GM12878 (cell line): ENCODE measurements at regions not wholly inside any gene's neighbourhood (a gene's known extent, or its start where the extent isn't known, plus 50 kb on each side); places are given as distances from the start of the nearest gene placed in this dataset.

ENCODE experiments used
- ATAC-seq: fragments of 200-7000 bp; cut with Tn5 transposase; 3 replicates; pipeline ENCODE4 v1.9.1; 2020; ENCODE audit warnings: mild to moderate bottlenecking, moderate library complexity
- BruUV-seq: library from RNA; stranded (reverse); fragments of 400-500 nt; replicated peaks from 2 replicates; lab custom pipeline; 2021; lab: Mats Ljungman, UMichigan
- CTCF ChIA-PET: fragments of 300-600 bp; sonication (Branson Sonifier 250); formaldehyde crosslinking; extraction: SDS; loops from one replicate; lab custom pipeline; 2021; ENCODE audit warnings: inconsistent platforms; lab: Yijun Ruan, JAX
- POLR2A ChIA-PET: fragments of 350-600 bp; formaldehyde crosslinking; extraction: SDS; loops from one replicate; lab custom pipeline; 2021; ENCODE audit warnings: inconsistent platforms; lab: Charles Lee
- RAD21 ChIA-PET: fragments of 300-600 bp; sonication (Branson Sonifier 250); formaldehyde crosslinking; loops from one replicate; lab custom pipeline; 2023; ENCODE audit warnings: antibody characterized with exemption; ENCODE audit not compliant: unreplicated experiment; lab: Charles Lee
- SMC1A ChIA-PET: fragments of 300-600 bp; sonication (Branson Sonifier 250); formaldehyde crosslinking; loops from one replicate; lab custom pipeline; 2023; ENCODE audit not compliant: unreplicated experiment, uncharacterized antibody; lab: Charles Lee
- DNase-seq: peaks from one replicate; pipeline ENCODE4 v3.0.0-alpha.2; 2011; ENCODE audit warnings: low read depth, low spot score
- FAIRE-seq: peaks from 3 replicates; lab custom pipeline; 2011; peaks lifted over from hg19 to GRCh38; lab: Jason Lieb, UNC
- H2AFZ ChIP-seq: 2 replicates; pipeline ENCODE4 v1.6.0; 2011; ENCODE audit warnings: low read depth, low read length, control low read depth; ENCODE audit not compliant: control insufficient read depth
- H3K27ac ChIP-seq: 2 replicates; pipeline ENCODE4 v1.5.1; 2011; ENCODE audit warnings: control low read depth; ENCODE audit not compliant: control insufficient read depth, insufficient read depth
- H3K27me3 ChIP-seq, 2 experiments: replicated peaks in 1 of 2; 2 replicates each; pipeline versions ENCODE4 v1.6.0 to v1.6.1; 2011; ENCODE audit warnings: low read length in 1 of 2; ENCODE audit not compliant: control insufficient read depth in 2 of 2, insufficient read depth in 2 of 2
- H3K36me3 ChIP-seq, 2 experiments: 2 replicates each; pipeline ENCODE4 v1.5.1; 2011; ENCODE audit warnings: low read length in 1 of 2; ENCODE audit not compliant: control insufficient read depth in 2 of 2, insufficient read depth in 2 of 2
- H3K4me1 ChIP-seq: 2 replicates; pipeline ENCODE4 v1.6.1; 2011; ENCODE audit warnings: mild to moderate bottlenecking, low read length, moderate library complexity, mixed read lengths; ENCODE audit not compliant: control insufficient read depth, insufficient read depth
- H3K4me2 ChIP-seq: 2 replicates; pipeline ENCODE4 v1.6.0; 2011; ENCODE audit warnings: control low read depth; ENCODE audit not compliant: control insufficient read depth, insufficient read depth
- H3K4me3 ChIP-seq: fragments of 200-600 bp; sonication (generic); 2 replicates; pipeline ENCODE4 v1.5.1; 2016
- H3K79me2 ChIP-seq: 2 replicates; pipeline ENCODE4 v1.6.0; 2011; ENCODE audit warnings: low read length; ENCODE audit not compliant: control insufficient read depth, insufficient read depth
- H3K9ac ChIP-seq: 2 replicates; pipeline ENCODE4 v1.8.0; 2011; ENCODE audit warnings: low read length, control low read depth, mixed read lengths; ENCODE audit not compliant: control insufficient read depth, insufficient read depth
- H3K9me3 ChIP-seq: replicated peaks from 3 replicates; pipeline ENCODE4 v1.5.1; 2011; ENCODE audit warnings: mild to moderate bottlenecking, low read length; ENCODE audit not compliant: control insufficient read depth, insufficient read depth
- H4K20me1 ChIP-seq: 2 replicates; pipeline ENCODE4 v1.6.0; 2011; ENCODE audit not compliant: control insufficient read depth, insufficient read depth
- ASH2L ChIP-seq: fragments of 300-600, 200-600 bp; sonication (generic); IDR thresholded peaks from 2 replicates; pipeline ENCODE4 v1.6.1; 2017; ENCODE audit warnings: low read depth, mild to moderate bottlenecking, borderline replicate concordance
- ATF7 ChIP-seq: fragments of 450-650 bp; IDR thresholded peaks from 2 replicates; pipeline ENCODE4 v1.6.1; 2016; ENCODE audit warnings: low read depth, mild to moderate bottlenecking
- BMI1 ChIP-seq: fragments of 450-650 bp; IDR thresholded peaks from 2 replicates; pipeline ENCODE4 v1.6.1; 2016; ENCODE audit warnings: mild to moderate bottlenecking, moderate library complexity, borderline replicate concordance
- CHD1 ChIP-seq: IDR thresholded peaks from 2 replicates; pipeline ENCODE4 v1.6.1; 2012; ENCODE audit warnings: low read depth, low read length, improper control_type of control experiment
- EP300 ChIP-seq, 2 experiments: fragments of 150-350 bp in 1 of 2; IDR thresholded peaks; 2 replicates each; pipeline ENCODE4 v1.6.1; 2011 to 2012; ENCODE audit warnings: low read depth in 2 of 2, low read length in 2 of 2, borderline replicate concordance in 1 of 2, improper control_type of control experiment in 1 of 2, inconsistent platforms in 1 of 2; ENCODE audit not compliant: control insufficient read depth in 1 of 2
- KLF5 ChIP-seq: fragments of 450-650 bp; IDR thresholded peaks from 2 replicates; pipeline ENCODE4 v1.6.1; 2014; ENCODE audit warnings: mild to moderate bottlenecking; ENCODE audit not compliant: partially characterized antibody
- NFYA ChIP-seq: IDR thresholded peaks from 2 replicates; pipeline ENCODE4 v1.6.1; 2011; ENCODE audit warnings: low read depth, mild to moderate bottlenecking, low read length, improper control_type of control experiment, borderline replicate concordance
- POLR2AphosphoS2 ChIP-seq: IDR thresholded peaks from 2 replicates; pipeline ENCODE4 v1.6.1; 2011; ENCODE audit warnings: low read depth, mild to moderate bottlenecking, low read length, improper control_type of control experiment, moderate library complexity
- RB1 ChIP-seq: fragments of 450-650 bp; formaldehyde crosslinking; IDR thresholded peaks from 2 replicates; pipeline ENCODE4 v1.6.1; 2017; ENCODE audit warnings: mild to moderate bottlenecking, borderline replicate concordance
- RUNX3 ChIP-seq: IDR thresholded peaks from 2 replicates; pipeline ENCODE4 v1.6.1; 2012; ENCODE audit warnings: low read length, inconsistent platforms
- SREBF1 ChIP-seq: IDR thresholded peaks from 2 replicates; pipeline ENCODE4 v1.6.1; 2012; ENCODE audit warnings: mild to moderate bottlenecking, low read length
- ZNF207 ChIP-seq: fragments of 450-650 bp; IDR thresholded peaks from 2 replicates; pipeline ENCODE4 v1.6.1; 2014; ENCODE audit warnings: antibody characterized with exemption, mild to moderate bottlenecking, borderline replicate concordance
- WGBS: methylation state at CpG from one replicate; pipeline ENCODE4 v1.1.6; 2016; ENCODE audit warnings: low lambda C conversion rate; ENCODE audit not compliant: insufficient replicate concordance, insufficient coverage; ENCODE audit errors: missing lambda C conversion rate; 5-methylcytosine and 5-hydroxymethylcytosine counted together
- in situ Hi-C: fragments of 300-500 bp; cut with MboI; formaldehyde crosslinking; loops from 9 replicates; pipeline ENCODE4 v1.14.3; 2018; ENCODE audit warnings: mixed read lengths
- intact Hi-C: fragments of 100-400 bp; cut with micrococcal nuclease; formaldehyde crosslinking; loops from one replicate; pipeline ENCODE4 v1.14.2; 2022; ENCODE audit not compliant: unreplicated experiment

GRCh38 chr13:50124536-50125303, 109.5 kb downstream of the KCNRG start (continued):
- no peak for TF ChIP-seq NFYA
- no peak for TF ChIP-seq POLR2AphosphoS2
- no peak for TF ChIP-seq KLF5
- no peak for TF ChIP-seq RB1
- TF ChIP-seq CHD1: no peak
- TF ChIP-seq EP300 (IDR thresholded peaks at IDR 0.05; ENCODE audit: borderline replicate concordance in 1 of 2, control insufficient read depth in 1 of 2, low read depth in 2 of 2, low read length in 2 of 2): no peak
- TF ChIP-seq ATF7: no peak
- no peak for TF ChIP-seq BMI1
- no peak for TF ChIP-seq ASH2L
- TF ChIP-seq ZNF207: 0 out of 2 replicates have a peak, but pooled peaks have one; percentile 23

- Histone ChIP-seq H2AFZ (peak overlapping the region; percentile 65; the same call in 1 of the 2 replicates), H3K4me1 (peaks cover 40% of the 10 kb centered on the region), H4K20me1 (no peaks in the 10 kb centered on the region), H3K9ac (peak overlapping the region; percentile 51), H3K27ac (no peak overlapping the region), H3K4me3 (peak overlapping the region; percentile 78), H3K9me3 (peaks cover 2% of the 10 kb centered on the region; the same call in 1 of the 3 replicates), H3K79me2 (no peaks in the 10 kb centered on the region), H3K27me3 (peaks cover 11% of the 10 kb centered on the region in 2 experiments), H3K4me2 (peak overlapping the region; percentile 97), H3K36me3 (no peaks in the 10 kb centered on the region)
- ChIA-PET SMC1A (interaction anchor here (1.1 to 3.4 kb wide), 3 partner anchors 40 to 122 kb away, joined by 3 to 14 read pairs (median 8); no protein-coding TSS in a partner anchor), RAD21 (interaction anchor here (1.1 to 1.3 kb wide), 3 partner anchors 41 to 787 kb away, joined by 3 to 4 read pairs (median 3); partner anchors contain the start of gene TRIM13), POLR2A (interaction anchor here (0.7 to 0.9 kb wide), 2 partner anchors 44 to 49 kb away, joined by 3 to 4 read pairs; no protein-coding TSS in a partner anchor), CTCF (no interaction called here)
- intact Hi-C loops (loop anchor here (1.0 to 5.0 kb wide), 4 partner anchors 43 to 787 kb away; partner anchors contain the start of gene TRIM13), in situ Hi-C loops (no loop called here)
- no peak for DNase-seq
- peak; percentile 11 for ATAC-seq
- no peak for FAIRE-seq
- no TSS peak for BruUV-seq
- no peak for TF ChIP-seq SREBF1
- 0 out of 2 replicates have a peak, but pooled peaks have one; percentile 2 for TF ChIP-seq RUNX3
- WGBS: under 1% methylated on average over 19 of the region's 31 CpGs
Measured at GRCh38 chr13:50125304-50125553, 110.0 kb downstream of the KCNRG start.
